Stimulated activated CD4-positive, alpha-beta T cell treated with anti-CD3 and anti-CD28 coated beads, Interleukin-4, amount 100 ng/mL, for 1 hour (primary cell): ENCODE measurements at regions not wholly inside any gene's neighbourhood (a gene's known extent, or its start where the extent isn't known, plus 50 kb on each side); places are given as distances from the start of the nearest gene placed in this dataset.

Experiments
- DNase-seq: peaks from one replicate; pipeline ENCODE4 v3.0.0-alpha.2; 2020

GRCh38 chr2:8577573-8577972 lies 104.3 kb upstream of the ID2 start:
- DNase-seq, result no peak

GRCh38 chr2:8578335-8579244 lies 103.3 kb upstream of the ID2 start:
- no peak for DNase-seq

GRCh38 chr2:8579485-8580085 lies 102.3 kb upstream of the ID2 start:
- DNase-seq, result no peak

- no peak for DNase-seq
Observed at GRCh38 chr2:8580316-8581233, 101.3 kb upstream of the ID2 start.

- no peak for DNase-seq
Observed at GRCh38 chr2:8581234-8581561, 100.7 kb upstream of the ID2 start.

GRCh38 chr2:8581601-8582041 lies 100.2 kb upstream of the ID2 start:
- DNase-seq, result no peak

GRCh38 chr2:8582191-8582590 lies 99.7 kb upstream of the ID2 start:
- DNase-seq, result no peak

- no peak for DNase-seq
Observed at GRCh38 chr2:8582651-8583399, 99.0 kb upstream of the ID2 start.

- DNase-seq, result peak; percentile 80
Observed at GRCh38 chr2:8583400-8584173, 98.3 kb upstream of the ID2 start.

- no peak for DNase-seq
Observed at GRCh38 chr2:8584174-8585066, 97.4 kb upstream of the ID2 start.

- no peak for DNase-seq
Observed at GRCh38 chr2:8586457-8587051, 95.3 kb upstream of the ID2 start.

GRCh38 chr2:8587251-8587791 lies 94.5 kb upstream of the ID2 start:
- no peak for DNase-seq

GRCh38 chr2:8587920-8588830 lies 93.7 kb upstream of the ID2 start:
- no peak for DNase-seq

GRCh38 chr2:8588831-8589191 lies 93.0 kb upstream of the ID2 start:
- no peak for DNase-seq

GRCh38 chr2:8589721-8590120 lies 92.1 kb upstream of the ID2 start:
- DNase-seq, result no peak

- DNase-seq, result no peak
Observed at GRCh38 chr2:8590938-8591337, 90.9 kb upstream of the ID2 start.

- no peak for DNase-seq
Observed at GRCh38 chr2:8592736-8593135, 89.1 kb upstream of the ID2 start.

- no peak for DNase-seq
Observed at GRCh38 chr2:8593243-8593642, 88.6 kb upstream of the ID2 start.
